HG02970 (cell line): ENCODE measurements at regions not wholly inside any gene's neighbourhood (a gene's known extent, or its start where the extent isn't known, plus 50 kb on each side); places are given as distances from the start of the nearest gene placed in this dataset.

Experiments
- ATAC-seq: cut with Tn5 transposase; IDR thresholded peaks from one replicate; pipeline ENCODE4 v1.9.1; 2021; ENCODE audit warnings: mild to moderate bottlenecking, moderate library complexity, moderate number of reproducible peaks; ENCODE audit not compliant: unreplicated experiment, low FRiP score

GRCh38 chr9:19513671-19514275 is 105.0 kb downstream of the ACER2 start:
- ATAC-seq, result no peak

- no peak for ATAC-seq
These were observed 103.5 kb downstream of the ACER2 start for GRCh38 chr9:19512103-19512832.

- ATAC-seq, result no peak
These were observed 102.9 kb downstream of the ACER2 start for GRCh38 chr9:19511694-19512093.

GRCh38 chr9:19510907-19511306 is 102.1 kb downstream of the ACER2 start:
- no peak for ATAC-seq
